Omental fat pad (tissue), 3 donors: ENCODE measurements at regions not wholly inside any gene's neighbourhood (a gene's known extent, or its start where the extent isn't known, plus 50 kb on each side); places are given as distances from the start of the nearest gene placed in this dataset.

Experiments
- ATAC-seq: fragments of 150-250 bp; one replicate; pipeline ENCODE4 v1.9.1; 2016; ENCODE audit warnings: mild to moderate bottlenecking, moderate library complexity; ENCODE audit not compliant: low FRiP score
- DNase-seq: peaks from one replicate; pipeline ENCODE4 v3.0.0-alpha.2; 2019; ENCODE audit warnings: low spot score
- TF ChIP-seq, protein P1 (sequence below), 3 donors: fragments of 450-650 bp; IDR thresholded peaks; one replicate each; pipeline ENCODE4 v1.5.1; 2016 to 2017; ENCODE audit warnings: antibody characterized with exemption in 3 of 3, mild to moderate bottlenecking in 3 of 3, moderate library complexity in 2 of 3

DNA sequence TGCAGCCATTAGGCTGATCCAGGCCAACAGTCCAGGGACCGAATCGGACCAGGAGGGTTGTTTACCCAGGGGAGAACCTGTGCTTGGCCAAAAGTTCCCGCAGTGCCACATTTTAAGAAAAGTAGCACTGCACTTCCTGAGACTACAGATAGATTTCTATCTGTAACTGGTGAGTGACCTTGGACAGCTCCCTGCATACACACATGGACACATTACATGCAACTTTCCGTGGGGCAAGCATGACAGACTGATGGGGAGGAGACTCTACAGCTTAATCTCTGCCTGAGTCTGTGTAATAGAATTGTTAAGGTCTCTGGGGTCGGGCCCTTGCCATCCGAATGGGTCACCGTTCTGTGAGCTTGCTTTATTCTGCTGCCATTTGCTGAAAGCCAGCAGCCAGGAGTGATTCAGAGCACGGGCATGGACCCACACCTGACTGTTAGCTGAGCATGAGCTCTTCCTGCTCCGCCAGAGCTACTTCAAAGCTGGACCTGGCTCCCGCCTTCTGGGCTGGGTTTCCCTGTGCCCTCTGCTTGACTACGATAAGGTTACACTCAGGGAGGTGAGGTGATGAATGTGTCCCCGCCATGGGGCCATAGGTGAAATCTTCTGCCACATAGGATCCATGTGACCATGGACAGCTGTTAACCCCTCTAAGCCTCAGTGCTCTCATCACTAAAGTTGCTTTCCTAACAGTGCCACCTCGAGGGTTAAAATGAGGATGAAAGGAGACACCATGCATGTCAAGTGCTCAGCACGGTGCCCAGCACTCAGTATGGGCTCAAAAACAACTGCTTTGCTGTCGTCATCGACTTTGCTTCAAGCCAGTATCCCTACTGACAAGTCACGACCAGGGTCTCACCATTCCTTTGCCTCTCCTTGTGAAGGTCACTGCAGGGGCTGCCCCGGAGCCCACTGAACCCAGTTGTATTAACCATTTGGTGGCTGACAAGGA, 200.0 kb downstream of the MELK start:
- ATAC-seq = no peak

DNA sequence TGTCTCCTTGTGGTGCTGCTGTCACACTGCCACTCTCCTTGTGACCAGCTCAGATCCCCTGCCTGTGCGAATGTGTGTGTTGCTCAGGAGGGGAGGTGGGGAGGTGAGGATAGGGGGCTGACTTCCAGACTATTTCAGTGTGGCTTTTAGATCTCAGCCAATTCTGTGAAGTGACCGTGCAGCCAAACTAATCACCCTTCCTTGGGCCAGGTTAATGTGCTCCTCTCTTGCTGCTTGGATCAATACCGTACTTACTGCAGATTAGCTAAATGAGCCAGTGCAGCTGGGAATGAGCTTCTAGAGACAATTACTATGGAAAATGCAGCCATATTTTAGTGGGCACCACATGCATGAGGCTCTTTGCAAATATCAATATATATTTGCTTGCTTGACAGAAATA, 206.0 kb downstream of the MELK start:
- ATAC-seq (no peak), DNase-seq (no peak)
- TF ChIP-seq, protein P1, sequence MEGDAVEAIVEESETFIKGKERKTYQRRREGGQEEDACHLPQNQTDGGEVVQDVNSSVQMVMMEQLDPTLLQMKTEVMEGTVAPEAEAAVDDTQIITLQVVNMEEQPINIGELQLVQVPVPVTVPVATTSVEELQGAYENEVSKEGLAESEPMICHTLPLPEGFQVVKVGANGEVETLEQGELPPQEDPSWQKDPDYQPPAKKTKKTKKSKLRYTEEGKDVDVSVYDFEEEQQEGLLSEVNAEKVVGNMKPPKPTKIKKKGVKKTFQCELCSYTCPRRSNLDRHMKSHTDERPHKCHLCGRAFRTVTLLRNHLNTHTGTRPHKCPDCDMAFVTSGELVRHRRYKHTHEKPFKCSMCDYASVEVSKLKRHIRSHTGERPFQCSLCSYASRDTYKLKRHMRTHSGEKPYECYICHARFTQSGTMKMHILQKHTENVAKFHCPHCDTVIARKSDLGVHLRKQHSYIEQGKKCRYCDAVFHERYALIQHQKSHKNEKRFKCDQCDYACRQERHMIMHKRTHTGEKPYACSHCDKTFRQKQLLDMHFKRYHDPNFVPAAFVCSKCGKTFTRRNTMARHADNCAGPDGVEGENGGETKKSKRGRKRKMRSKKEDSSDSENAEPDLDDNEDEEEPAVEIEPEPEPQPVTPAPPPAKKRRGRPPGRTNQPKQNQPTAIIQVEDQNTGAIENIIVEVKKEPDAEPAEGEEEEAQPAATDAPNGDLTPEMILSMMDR (IDR thresholded peaks at IDR 0.05) = no peak

More for the DNA sequence above, 200.0 kb downstream of the MELK start:
- DNase-seq = no peak
- TF ChIP-seq, protein P1 (IDR thresholded peaks at IDR 0.05) = no peak

DNA sequence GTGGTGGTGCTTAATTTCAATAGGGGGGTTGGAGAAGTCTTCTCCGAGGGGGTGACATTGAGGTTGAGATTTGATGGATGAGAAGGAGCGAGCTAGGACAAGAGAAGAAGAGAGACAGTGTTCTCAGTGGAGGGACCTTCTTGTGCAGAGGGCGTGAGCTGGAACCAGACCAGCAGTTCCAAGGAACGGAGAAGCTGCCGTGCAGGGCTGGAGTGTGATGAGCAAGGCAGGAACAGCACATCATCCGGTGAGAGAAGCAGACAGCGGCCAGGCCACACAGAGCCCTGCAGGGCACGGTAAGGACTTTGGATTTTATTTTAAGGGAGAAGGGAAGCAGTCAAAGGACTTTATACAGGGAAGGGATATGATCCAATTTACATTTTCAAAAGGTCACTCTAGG, 206.9 kb downstream of the MELK start:
- ATAC-seq (no peak), DNase-seq (no peak)

DNA sequence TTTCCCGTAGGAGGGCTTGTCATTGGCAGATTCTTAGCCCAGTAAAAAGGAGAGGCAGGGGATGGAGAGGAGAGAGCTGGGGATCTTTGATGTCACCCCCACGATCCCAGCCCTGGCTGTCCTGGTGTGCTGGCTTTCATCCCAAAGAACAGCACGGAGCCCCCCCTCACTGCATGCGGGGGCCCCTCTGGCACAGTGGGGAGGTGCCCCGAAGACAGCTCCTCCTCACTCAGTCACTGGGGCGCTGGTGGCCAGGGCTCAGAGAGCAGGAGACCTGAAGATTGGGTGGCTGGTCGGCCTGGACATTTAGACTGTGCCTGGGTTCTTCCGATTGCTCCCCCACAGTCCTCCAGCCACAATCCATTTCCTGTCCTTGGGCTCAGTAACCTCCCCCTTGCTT, 207.5 kb downstream of the MELK start:
- DNase-seq (no peak), ATAC-seq (no peak)
- TF ChIP-seq, protein P1 (IDR thresholded peaks at IDR 0.05) = no peak

More for the DNA sequence above, 206.9 kb downstream of the MELK start:
- TF ChIP-seq, protein P1 (IDR thresholded peaks at IDR 0.05) = no peak

DNA sequence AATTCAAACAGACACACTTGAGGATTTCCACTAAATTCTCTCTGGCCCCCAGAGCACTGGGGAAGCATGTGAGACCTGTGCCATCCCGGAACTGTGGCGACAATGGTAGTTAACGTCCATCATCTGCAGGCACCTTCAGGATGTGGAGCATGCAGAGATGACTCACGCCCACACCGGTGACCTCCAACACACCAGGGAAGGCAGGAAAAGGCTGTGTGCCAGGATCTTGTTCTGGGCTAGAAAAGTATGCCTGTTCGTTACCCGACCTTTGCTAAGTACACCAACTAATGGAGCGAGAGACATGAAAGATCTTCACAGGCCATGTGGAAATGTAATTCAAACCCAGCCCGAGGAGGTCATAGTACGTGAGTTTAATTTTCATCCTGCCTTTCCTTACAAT, 208.8 kb downstream of the MELK start:
- TF ChIP-seq, protein P1 (IDR thresholded peaks at IDR 0.05) = no peak
- DNase-seq (no peak), ATAC-seq (no peak)
